T47D (cell line): ENCODE measurements at regions not wholly inside any gene's neighbourhood (a gene's known extent, or its start where the extent isn't known, plus 50 kb on each side); places are given as distances from the start of the nearest gene placed in this dataset.
"Not testable (repeated sequence)": the region's sequence is repeated elsewhere in the genome, so short reads cannot be mapped to it uniquely, and the experiment has no call there.

Experiments used
- DNase-seq, 2 experiments: peaks; one replicate each; pipeline versions ENCODE4 v3.0.0 to v3.0.0-alpha.2; 2011 to 2012; ENCODE audit warnings: low read depth in 1 of 2, low spot score in 1 of 2
- JUND ChIP-seq: IDR thresholded peaks from 2 replicates; pipeline ENCODE4 v1.6.1; 2012; ENCODE audit warnings: low read depth
- in situ Hi-C: cut with HindIII; loops from 2 replicates; pipeline ENCODE4 v1.10.0; 2016; ENCODE audit warnings: low sequenced_read_pairs, low pct_unique_long_range_greater_than_20kb

- no peak for DNase-seq
- no peak for TF ChIP-seq JUND
- in situ Hi-C loops = no loop called here
Observed at GRCh38 chr10:109247814-109248213, 675.5 kb downstream of the XPNPEP1 start.

DNA sequence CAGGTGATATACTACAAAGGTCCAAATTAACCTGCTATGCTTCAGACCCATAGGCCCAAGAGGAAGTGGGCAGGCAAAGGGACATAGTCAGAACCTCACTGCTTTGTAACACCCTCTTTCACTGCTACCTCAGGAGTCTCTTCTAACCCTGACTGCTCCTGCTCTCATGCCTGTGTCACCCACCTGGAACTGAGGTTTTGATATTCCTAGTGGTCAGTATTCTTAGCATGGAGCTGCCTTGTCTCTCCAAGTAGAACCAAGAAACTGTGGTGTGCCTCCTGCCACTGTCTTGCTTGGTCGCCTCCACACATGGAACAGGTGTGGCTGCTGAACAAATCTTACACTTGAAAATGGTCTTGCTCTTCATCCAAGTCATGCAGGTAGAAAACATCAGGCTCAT is 677.5 kb downstream of the XPNPEP1 start:
- no peak for DNase-seq
- no peak for TF ChIP-seq JUND
- in situ Hi-C loops = no loop called here

- in situ Hi-C loops = no loop called here
- DNase-seq = no peak
- TF ChIP-seq JUND = no peak
Observed at GRCh38 chr10:109239371-109239770, 683.9 kb downstream of the XPNPEP1 start.

- in situ Hi-C loops = no loop called here
- no peak for DNase-seq
- TF ChIP-seq JUND = no peak
Observed at GRCh38 chr10:109237682-109238081, 685.6 kb downstream of the XPNPEP1 start.

DNA sequence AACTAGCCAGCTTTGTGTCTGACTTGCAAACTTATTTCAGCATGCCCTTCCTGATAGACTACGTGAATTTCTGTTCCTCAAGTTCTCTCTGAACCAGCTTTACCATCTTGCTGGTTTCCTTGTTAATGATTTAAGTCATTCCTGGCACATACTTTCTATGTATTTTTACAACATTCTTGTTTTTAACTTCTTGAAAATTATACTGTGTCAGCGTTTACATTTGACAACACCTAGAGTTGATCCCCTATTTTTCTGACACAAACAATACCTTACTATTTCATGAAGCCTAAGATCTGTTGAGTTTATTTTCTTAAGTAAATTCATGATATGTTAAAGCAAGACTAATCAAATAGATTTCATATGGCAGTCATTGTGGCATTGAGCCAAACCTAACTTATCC is 686.3 kb downstream of the XPNPEP1 start:
- no peak for TF ChIP-seq JUND
- no peak for DNase-seq
- in situ Hi-C loops = no loop called here

- in situ Hi-C loops, DNase-seq: not testable (repeated sequence)
Observed at GRCh38 chr10:109223533-109223932, 699.8 kb downstream of the XPNPEP1 start.

- in situ Hi-C loops = no loop called here
- no peak for DNase-seq
- no peak for TF ChIP-seq JUND
Observed at GRCh38 chr10:109219935-109220605, 703.2 kb downstream of the XPNPEP1 start.

- TF ChIP-seq JUND = no peak
- no peak for DNase-seq
- in situ Hi-C loops = no loop called here
Observed at GRCh38 chr10:109218207-109218606, 705.1 kb downstream of the XPNPEP1 start.

DNA sequence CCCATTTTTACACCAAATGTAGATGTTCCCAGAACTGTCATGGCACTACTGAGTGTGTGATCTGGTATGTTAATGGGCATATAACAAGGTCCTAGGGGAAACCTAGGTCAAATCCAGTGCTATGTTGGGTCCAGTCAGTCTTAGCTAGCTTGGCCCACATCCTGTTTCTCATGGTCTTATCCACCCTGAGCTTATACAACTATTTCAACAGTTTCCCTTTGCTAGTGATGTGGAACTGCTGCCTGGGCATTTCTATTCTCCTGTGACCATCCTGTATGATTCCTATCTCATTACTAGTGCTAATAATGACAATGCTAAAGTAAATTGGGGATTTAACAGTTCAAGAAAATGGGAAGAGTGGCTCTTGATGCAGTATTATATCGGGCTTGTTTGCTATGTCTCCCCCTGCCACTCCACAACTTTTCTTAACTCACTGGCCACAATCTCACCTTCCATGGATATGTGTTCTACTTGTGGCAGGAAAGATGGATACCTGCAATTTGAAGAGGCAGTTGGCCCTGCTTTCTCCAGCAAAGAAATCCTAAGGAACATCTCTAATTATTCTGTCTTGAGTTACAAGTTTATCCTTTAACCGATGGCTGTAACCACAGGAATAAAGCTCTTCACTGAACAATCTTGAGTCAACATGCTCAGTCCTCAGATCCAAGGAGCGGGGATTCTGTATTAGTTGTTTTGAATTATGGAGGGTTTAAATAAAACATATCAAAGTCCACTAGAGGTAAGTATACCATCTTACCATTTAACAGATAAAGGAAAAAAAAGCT is 707.8 kb downstream of the XPNPEP1 start:
- TF ChIP-seq JUND = no peak
- DNase-seq = no peak
- in situ Hi-C loops = no loop called here

DNA sequence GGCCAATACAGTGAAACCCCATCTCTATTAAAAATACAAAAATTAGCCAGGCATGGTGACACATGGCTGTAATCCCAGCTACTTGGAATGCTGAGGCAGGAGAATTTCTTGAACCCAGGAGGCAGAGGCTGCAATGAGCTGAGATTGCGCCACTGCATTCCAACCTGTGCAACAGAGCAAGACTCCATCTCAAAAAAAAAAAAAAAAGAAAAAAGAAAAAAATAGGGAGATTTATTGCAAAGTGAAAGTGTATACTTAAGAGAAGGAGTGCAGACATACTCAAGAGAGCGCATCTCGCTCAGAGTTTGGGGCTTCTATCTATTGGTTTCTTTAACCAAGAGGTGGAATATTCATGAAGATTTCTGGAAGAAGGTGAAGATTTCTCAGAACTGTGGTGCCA is 708.4 kb downstream of the XPNPEP1 start:
- in situ Hi-C loops, DNase-seq: not testable (repeated sequence)

GRCh38 chr10:109207361-109207760 is 716.0 kb downstream of the XPNPEP1 start:
- in situ Hi-C loops = no loop called here
- no peak for TF ChIP-seq JUND
- no peak for DNase-seq

- in situ Hi-C loops = no loop called here
- TF ChIP-seq JUND = no peak
- DNase-seq = no peak
Observed at GRCh38 chr10:109205929-109206585, 717.3 kb downstream of the XPNPEP1 start.

DNA sequence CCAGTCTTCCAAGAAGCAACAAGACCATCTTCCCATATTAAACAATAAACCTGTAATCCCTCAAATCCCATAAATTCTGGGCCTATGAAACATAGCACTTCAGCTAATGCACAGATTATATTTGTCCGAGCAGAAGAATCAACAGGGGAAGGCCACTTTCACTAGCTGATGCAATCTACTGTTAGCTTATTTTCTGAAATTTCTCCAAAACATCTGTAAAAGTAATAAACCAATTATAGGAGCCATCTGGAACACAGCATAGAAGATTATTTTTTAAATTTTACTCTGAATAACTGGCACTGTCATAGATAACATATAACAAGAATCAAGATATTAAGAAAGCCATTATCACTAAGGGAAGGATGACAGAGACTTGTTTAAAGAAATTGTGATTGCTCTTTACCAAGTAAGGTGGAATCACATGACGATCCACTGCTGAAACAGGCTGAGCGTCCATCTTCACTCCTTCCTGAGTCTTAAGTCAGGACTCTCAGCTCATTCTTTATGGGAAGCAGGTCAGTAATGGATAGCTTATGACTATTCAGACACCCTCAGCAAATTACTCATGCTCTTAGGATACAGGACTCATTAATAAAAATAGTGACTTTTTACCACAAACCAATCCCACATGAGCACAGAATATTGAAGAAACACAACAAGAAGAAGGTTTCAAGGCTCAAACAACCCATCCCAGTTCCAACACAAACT is 719.5 kb downstream of the XPNPEP1 start:
- in situ Hi-C loops = no loop called here
- no peak for DNase-seq
- TF ChIP-seq JUND = no peak
